HG02885 (cell line): ENCODE measurements at regions not wholly inside any gene's neighbourhood (a gene's known extent, or its start where the extent isn't known, plus 50 kb on each side); places are given as distances from the start of the nearest gene placed in this dataset.
A peak's percentile ranks its signal among the peaks of the same experiment; 100 is the strongest.

Experiments
- ATAC-seq: cut with Tn5 transposase; IDR thresholded peaks from one replicate; pipeline ENCODE4 v1.9.1; 2021; ENCODE audit warnings: mild to moderate bottlenecking; ENCODE audit not compliant: unreplicated experiment, poor library complexity

DNA sequence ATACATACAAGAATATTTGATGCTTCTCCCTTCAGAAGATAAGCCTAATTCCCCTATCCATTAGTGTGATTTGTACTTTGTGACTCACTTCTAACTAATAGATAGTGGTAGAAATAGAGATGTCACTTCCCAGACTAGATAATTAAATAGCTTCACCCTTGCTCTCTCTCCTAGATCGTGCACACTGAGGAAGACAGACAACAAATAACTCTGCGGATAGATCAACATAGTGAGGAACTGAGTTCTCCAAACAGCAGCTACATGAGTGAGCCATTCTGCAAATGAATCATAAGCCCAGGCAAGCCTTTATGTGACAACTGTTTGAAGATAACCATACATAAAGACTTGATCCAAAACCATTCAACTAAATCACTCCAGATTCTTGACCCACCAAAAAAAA is 1083.4 kb upstream of the C9orf72 start:
- ATAC-seq = no peak

DNA sequence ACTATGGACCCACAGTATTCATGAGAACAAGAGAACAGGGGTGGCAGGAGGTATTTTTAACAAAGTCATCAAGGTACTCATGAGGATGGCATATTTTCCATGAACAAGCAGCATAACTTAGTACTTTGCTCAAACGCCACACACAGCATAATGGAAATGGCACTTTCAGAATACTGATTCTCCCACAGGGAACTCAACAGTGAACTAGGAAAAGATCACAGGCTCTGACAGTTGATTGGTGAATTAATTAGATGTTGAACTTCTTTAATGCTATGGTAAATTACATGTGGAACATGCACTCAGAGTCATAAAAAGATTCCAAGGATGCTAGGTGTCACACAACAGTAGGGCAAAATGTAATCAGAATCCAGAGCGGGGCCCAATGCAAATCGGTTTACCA is 1088.6 kb upstream of the C9orf72 start:
- ATAC-seq = no peak

DNA sequence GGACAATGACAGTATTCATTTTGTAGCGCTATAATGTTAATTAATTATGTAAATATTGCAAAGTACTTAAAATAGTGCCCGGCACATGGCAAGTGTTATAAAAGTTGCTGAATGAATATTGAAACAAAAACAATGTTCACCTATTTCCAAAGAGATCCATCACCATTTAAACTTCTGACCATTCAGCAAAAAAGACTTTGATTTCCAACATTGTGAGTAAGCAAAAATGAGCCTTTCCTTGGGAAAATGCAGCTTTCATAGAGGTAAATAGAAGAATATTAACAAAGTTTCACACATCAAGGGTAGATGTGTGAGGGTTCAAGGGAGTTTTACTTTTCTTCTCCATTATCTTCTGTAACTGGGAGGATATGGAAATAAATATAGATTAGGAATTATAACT is 1089.4 kb upstream of the C9orf72 start:
- ATAC-seq = no peak

DNA sequence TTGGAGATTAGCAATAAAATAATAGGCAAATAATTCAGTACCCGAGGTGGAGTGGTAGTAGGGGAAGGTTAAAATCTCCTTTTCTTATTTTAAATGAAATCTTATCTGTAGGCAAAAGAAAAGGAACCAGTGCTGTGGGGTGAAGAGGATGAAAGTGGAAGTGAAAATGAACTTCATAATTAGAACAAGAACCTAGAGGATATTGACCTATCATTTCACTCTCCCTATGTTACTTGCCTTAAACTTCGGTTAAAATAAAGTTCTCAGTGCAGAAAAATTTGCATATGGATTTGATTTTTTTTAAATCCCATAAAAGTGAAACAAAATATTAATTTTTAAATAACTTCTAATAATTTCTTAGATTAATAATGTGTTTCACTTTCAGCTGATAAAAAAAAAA is 1094.9 kb upstream of the C9orf72 start:
- peak; percentile 71 for ATAC-seq

DNA sequence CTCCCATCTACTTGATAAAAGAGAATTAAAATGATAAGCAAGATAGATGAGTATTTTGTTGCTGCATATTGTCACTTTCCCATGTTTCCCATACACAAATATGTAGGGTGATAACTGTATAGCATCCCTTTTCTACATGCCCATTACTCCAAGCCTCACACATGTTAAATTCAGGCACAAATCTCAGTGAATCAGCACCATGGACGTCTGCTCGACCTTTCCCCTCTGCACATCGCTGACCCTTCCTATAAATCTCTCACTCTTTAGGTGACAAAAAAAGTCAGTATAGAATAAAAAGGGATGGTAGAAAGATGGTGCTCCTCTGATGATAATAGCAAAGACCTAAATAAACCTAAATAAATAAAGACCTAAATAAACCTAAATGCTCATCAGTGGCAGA is 1097.7 kb upstream of the C9orf72 start:
- ATAC-seq = no peak

DNA sequence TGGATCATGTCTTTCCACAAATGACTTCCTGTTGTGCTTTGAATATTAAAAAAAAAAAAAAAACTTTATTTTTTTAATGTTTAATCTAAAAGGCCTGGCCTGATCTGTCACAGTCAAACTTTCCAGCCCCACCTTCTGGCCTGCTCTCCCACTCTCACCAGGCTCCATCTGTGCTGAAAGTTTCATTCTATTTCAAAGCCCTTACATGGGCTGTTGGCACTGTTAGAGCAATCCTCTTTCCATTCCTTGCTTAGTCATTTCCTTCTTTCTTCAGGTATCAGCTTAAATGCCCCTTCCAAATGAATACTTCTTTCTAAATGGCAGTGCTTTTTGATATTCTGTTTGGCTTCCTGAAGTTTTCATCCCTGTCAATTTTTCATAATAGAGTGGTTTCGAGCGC is 1104.8 kb upstream of the C9orf72 start:
- ATAC-seq = no peak

DNA sequence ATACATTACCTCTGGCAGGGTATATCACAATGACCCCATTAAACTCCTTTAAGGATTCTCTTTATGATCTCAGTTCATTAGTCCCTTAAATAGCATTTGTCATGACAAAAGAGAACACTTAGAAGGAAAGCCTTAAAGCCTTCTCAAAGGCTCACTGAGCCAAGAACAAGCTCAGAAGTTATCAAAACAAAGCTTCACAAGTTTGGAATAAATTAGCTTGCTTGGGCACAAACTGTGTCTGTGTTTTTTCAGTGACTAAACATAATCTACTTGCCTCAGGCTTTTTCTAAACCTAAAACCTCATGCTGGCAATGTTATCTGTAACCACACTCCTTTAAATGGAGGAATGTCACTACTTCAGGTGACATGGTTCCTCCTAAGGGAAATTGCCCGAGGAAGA is 1114.9 kb upstream of the C9orf72 start:
- ATAC-seq = no peak

DNA sequence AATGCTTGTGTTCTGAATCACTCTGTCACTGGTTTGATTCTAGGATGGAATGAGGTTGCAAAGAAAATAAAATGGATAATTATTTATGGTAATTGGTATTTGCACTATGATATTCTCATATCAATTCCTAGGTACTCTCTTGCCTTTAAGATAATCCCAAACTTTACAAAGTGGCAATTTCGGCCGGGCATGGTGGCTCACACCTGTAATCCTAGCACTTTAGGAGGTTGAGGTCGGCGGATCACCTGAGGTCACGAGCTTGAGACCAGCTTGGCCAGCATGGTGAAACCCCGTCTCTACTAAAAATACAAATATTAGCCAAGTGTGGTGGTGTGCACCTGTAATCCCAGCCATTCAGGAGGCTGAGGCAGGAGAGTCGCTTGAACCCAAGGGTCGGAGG is 1118.7 kb upstream of the C9orf72 start:
- no peak for ATAC-seq

DNA sequence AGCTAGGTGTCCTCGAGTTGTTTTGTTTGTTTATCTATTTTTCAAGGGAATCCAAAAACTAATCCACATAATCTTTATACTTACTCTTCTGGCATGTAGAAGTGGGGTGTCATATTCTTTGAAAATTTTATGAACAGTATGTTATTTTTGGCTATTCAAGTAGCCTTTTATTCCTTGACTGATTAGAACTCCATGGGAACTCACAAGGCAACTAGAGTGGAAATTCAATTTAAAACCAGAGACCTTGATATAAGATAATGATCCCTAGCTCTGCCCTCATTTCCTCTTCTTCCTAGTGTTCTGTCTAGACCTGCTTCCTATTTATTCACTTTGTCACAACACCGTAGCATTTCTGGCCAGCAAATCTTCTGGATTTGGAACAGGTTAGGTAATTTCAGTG is 1123.7 kb upstream of the C9orf72 start:
- no peak for ATAC-seq

DNA sequence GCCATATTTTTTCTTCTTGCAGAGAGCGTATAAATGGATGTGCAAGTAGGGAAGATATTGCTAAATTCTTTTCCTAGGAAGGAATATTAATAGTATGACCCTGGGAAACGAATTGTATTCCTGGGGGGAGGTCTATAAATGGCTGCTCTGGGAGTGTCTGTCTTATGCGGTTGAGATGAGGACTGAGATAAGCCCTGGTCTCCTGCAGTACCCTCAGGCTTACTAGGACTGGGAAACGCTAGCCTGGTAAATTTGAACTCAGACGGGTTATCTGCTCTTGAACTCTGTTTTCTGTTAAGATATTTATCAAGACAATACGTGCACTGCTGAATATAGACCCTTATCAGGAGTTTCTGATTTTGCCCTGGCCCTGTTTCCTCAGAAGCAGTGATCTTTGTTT is 1126.4 kb upstream of the C9orf72 start:
- ATAC-seq = no peak

DNA sequence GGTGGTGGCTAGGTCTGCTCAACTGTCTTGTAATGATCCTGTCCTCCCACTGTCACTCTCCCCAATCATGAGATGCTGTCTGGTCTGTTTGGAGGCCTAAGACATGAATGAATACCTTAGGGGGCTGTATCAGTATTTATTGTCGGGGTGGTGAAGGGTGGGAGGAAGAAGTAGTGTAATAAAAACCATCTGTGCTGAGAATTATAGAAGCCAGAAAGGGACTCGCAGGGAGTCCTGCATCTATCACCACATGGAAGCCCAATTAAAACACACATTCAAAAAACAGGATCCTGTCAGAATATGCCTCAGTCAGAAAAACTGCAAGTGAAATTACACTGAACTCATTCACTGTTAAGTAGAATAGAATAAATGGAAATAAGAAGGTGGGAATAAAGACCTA is 1134.3 kb upstream of the C9orf72 start:
- no peak for ATAC-seq

DNA sequence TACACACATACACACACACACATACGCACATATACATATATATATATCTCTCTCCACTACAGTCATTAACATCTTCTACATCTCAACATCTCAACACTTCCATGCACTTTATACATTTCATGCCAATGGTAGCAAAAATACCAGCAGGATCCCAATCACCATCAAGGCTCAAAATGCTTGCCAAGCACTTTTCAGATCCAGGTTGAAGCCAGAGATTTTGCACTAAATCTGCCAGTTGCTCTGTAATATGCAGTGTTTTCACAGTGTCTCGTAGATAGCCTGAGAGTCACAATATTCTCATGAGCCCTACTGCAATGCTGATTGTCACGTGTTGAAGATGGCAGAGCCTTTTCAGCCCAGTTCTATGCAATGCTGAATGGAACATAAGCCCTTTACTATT is 1140.9 kb upstream of the C9orf72 start:
- ATAC-seq = no peak

DNA sequence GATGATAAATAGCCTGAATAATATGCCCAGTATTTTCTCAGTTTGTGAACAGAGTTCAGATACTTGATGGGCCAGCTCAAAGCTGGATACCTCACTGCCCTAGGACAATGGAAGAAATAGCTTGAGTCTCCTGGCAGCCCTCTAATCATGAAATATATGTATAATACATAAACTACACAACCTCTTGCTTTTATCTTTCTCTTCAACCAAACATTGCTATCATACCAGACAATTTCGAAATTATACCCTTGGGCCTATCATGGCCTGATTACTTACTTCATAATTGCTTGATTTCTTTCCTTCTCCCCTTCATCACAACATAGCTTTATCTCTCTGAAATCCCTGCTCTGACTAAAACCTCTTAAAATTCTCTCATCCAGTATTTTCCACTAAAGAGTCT is 1144.9 kb upstream of the C9orf72 start:
- no peak for ATAC-seq

DNA sequence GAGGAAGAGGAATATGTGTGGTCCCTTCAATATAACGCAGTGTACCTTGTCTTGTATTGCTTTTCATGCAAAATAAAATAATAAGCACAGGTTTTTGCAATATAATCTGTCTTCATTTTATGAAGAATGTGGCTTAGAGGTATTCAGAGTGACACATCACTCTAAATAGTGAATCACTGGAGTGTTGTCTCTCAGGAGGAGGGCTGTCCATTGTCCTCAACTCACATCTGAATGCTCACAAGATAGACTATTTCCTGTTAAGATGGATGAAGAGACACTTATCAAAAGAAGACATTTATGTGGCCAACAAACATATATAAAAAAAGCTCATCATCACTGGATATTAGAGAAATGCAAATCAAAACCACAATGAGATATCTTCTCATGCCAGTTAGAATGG is 1147.5 kb upstream of the C9orf72 start:
- ATAC-seq = no peak

DNA sequence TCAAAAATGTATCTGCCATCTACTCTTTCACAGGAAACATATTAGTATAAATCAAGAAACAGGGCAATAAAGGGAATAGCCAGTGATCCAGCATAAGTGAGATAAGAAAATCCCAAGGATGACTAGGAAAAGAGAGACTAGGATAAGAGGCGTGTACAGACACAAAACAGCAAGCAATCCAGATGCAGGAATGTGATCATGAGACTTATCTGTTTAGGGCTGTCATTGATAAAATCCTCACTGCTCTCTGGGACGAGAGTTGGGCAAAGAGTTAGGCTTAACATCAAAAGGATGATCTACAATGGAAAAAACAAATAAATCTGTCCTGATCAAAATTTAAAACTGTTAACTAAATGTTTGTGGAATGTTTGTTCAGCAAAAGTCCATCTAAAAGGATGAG is 1156.8 kb upstream of the C9orf72 start:
- no peak for ATAC-seq

DNA sequence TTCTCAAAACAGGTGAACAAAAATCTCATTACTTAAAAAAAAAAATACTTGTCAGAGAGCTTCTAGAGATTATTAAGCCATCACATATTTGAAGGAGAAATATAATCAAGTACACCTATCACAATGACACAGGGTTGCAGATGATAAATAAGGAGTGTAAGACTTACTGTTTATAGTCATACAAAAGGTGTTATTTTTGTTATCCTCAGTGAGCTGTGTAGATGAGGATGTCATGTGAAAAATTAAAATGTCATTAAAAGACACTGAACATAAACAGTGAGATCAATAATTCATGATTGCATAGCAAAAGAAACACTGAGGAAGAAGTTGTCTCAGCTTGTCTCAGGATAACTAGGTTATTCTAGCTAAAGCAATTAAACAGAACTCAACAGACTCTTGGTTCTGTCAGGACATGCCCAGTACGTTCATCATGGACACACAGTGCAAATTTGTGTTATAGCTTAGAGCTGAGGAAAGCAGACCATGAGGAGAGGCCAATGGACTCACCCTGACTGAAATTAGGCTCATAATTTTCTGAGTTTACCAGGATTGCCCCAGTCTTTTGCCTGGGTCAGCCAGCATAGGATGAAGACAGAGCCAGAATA is 1162.6 kb upstream of the C9orf72 start:
- ATAC-seq = no peak

DNA sequence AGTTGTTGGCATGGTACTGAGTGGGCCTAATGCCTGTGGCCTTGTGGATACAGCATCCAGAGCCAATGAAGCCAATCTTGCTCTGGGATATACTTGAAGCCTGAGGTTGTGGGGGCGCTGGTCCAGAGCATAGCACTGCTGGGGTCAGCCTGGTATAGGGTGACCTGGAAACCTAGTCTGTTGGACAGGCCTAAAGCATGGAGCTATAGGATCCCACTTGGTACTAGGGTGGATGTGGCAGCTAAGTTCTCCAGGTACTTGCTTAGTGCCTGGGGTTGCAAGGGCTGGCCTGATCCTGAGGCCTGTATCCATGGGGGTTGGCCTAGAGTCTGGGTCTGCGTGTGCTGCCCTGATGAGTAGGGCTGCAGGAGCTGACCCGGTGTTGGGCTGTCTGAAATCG is 1168.2 kb upstream of the C9orf72 start:
- ATAC-seq = no peak

DNA sequence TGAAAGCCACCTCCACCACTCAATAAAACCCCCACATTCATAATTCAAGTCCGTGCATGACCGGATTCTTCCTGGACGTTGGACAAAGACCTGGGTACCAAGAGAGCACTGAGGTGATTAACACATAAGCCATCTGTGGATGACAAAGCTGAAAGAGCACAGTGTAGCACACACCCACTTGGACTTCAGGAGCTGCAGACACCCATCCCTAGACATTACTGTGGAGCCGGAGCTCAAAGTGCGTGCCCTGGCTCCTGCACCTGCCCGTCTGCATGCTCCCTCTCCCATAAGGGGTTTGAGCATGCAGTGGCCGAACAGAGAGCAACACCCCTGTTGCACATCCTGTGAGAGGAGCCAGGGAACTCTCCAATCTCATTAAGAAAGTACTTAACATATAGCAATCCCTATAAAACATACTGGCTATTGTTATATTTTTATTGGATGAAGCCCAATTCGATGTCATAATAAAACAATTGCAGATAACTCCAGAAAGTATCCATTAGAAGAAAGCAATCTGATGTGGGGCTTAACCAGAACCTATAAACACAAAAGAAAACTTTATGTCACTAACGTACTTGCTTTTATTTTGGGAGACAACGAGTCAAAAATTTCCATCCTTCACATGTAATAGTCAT is 1174.2 kb upstream of the C9orf72 start:
- ATAC-seq = no peak

DNA sequence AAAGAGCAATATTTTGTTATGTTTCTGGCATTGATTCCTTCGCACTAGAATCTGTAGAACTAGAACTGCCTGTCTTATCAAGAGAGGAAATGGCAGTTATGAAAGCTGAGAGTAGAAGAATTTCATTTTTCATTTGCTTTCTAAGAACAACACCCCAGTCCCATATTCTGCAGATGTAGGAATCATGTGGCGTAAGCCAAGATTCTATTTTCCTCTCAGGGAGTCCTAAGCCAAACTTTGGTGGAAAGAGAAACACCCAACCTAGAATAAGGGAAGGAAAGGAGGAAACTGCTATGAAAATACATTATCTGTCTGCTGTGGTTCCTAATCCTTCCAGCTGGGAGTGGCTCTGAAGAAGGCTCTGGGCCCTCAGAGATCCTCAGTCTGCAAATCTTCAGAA is 1176.9 kb upstream of the C9orf72 start:
- ATAC-seq = no peak

DNA sequence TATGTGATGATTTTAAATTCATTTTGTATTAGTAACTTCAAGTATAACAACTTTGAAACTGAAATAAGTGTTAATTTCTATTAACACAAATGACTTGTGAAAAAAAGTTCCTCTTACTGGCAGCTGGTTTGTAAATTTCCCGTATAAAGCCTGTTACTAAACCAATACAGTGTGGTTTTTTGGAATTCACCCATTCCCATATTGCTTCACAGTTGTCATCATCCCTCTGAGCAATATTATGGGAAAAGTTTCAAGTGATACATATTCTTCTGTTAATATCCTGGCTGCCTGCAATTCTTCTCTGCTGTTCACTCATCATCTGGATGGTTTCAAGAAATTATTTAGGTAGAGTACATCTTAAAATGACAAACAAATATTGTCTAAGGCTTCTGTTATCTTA is 1185.1 kb upstream of the C9orf72 start:
- no peak for ATAC-seq

DNA sequence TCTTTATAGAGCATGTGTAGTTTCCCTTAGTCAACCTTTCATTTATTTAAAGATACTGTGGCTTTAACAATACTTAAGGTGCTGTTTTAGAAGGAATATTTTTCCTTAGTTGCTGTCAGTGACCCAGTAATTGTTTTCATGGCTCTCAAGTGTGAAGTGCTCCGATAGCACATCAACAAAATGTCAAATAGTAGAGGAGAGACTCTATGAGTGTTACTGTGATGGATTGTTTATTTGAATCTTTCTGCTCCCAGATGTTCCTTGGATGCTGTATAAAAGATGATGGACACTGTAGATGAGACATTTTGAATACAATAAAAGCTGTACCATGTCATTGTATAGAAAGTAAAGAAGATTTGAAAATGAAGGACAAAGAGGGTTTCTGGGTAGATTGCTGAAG is 1185.7 kb upstream of the C9orf72 start:
- no peak for ATAC-seq

DNA sequence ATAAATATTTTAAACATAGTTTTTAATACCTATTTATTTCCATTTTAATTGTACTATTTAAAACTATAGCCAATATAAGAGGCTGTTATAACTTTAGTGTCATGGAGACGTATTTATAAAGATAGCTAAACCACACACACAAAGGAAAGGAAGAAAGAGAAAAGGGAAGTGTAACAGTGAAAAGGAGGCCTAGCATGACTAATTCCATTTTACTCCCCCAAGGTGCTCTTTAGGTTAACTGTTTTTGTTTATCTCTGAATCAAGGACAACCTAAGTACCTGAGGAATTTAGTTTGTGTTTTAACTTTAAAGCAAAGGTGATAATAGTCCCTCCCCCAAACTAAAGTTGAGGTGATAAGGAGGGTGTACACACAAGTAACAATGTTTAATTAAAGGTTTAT is 1188.9 kb upstream of the C9orf72 start:
- ATAC-seq = no peak

DNA sequence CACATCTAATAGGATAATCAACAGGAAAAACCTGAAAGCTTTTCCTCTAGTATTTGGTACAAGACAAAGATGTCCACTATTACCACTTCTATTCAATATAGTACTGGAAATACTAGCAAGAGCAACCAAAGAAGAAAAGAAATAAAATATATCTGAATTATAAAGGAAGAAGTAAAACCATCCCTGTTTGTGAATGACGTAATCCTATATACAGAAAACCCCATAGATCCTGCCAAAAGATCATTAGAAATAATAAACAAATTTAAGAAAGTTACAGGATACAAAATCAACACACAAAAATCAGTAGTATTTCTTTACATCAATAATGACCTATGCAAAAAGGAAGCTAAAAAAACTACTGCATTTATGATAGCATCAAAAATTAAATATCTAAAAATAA is 1191.3 kb upstream of the C9orf72 start:
- ATAC-seq = no peak
